ENCODE measurements at regions not wholly inside any gene's neighbourhood (a gene's known extent, or its start where the extent isn't known, plus 50 kb on each side); places are given as distances from the start of the nearest gene placed in this dataset.

DNA sequence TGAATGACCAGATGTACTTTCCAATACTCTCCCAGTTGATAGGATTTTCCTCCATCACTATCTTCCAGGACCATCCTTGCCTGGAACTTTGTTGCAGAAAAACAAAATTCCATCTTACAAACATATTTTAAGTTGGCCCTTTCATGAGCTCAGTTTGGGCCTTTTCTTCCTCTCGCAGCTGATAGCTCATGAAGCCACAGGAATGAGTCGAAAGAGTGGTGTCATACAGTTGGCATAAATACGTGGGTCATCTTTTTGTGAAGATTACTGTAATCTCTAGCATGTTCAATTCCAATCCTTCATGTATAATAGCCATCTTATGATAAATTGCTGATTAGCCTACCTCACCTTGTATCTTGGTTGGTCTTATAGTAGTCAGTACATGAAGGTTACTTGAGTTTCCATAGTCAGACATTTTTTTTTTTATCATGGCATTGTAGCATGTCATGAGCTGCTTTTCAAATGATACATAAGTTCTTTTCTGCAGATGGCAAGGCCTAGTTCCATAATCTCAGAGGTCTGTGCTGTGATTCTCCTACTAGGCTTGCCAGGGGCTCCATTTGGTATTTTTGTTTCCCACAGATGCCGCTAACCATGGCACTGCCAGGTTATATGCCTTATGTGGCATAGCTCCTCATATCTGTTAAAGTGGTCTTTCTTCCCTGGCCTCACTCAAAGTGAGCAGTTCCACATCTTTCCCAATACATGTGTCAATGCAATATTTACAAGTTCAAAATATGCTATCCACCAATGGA is 380.6 kb upstream of the DCN start:
- DNase-seq = no peak

DNA sequence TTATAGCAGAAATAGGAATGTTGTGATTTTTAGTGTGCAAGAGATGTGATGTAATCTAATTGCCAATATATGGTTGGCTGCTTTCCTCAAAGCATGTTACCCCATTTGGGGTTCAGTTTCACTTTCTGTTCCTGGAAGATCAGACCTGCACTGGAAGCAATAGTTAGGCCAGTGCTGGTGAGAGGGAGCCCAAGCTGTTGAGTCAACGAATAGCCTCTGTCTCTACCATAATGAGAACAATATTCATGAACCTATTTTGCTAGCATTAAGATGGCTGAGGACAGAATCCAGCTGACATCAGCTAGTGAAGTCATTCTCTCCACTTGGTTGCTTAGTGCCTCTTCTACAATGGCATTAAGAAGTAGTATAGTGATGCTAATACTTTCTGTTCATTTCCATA is 379.9 kb upstream of the DCN start:
- no peak for DNase-seq

DNA sequence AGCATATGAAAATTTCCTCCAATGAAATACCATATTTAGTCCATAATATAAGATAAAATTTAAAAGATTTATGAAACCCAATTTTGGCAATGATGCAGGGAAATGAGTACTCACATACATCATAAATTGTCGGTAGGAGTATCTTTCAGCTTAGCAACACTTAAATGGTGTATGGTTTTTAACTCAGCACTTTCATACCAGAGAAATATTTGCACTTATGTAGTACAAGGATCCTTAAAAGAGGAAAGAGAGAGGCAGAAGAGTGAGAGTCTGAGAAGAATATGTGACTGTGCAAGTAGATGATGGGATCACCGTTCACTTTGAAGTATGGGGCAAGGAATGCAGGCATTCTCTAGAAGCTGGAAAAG is 379.3 kb upstream of the DCN start:
- no peak for DNase-seq

DNA sequence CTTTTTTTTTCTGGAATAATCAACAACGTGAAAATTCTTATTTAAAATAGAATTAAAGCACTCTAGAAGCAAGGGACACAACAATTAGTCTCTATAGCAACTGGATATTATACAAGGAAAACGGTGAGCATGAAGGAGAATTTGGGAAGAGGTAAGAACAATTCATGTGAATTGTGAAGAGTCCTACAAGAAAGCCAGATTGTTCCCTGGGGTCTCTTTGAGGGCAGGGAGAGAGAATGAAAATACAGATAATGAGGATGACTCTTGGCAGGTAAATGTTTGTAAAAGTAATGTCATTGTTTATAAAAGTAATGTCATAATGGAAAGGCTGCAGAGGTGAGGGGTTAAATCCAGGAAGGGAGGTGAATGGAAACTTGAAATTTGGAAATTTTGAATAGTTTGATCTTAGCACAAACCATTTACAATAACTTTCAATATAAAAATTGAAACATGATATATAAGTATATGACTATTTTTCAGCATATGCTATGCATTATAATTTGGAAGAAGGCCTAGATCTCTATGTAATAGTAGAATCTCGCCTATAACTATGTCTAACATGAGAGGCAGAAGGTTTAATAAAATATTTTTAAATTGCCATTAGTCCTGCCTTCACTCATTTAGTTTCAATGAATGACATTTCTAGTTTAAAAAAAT is 378.8 kb upstream of the DCN start:
- DNase-seq = no peak

DNA sequence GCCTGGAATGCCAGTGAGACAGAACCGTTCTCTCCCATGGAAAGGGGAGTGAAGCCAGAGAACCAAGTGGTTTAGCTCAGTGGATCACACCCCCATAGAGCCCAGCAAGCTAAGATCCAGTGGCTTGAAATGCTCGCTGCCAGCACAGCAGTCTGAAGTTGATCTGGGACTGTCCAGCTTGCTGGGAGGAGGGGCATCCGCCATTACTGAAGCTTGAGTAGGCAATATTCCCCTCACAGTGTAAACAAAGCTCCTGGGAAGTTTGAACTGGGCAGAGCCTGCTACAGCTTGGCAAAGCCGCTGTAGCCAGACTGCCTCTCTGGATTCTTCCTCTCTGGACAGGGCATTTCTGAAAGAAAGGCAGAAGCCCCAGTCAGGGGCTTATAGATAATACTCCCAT is 374.3 kb upstream of the DCN start:
- no peak for DNase-seq

DNA sequence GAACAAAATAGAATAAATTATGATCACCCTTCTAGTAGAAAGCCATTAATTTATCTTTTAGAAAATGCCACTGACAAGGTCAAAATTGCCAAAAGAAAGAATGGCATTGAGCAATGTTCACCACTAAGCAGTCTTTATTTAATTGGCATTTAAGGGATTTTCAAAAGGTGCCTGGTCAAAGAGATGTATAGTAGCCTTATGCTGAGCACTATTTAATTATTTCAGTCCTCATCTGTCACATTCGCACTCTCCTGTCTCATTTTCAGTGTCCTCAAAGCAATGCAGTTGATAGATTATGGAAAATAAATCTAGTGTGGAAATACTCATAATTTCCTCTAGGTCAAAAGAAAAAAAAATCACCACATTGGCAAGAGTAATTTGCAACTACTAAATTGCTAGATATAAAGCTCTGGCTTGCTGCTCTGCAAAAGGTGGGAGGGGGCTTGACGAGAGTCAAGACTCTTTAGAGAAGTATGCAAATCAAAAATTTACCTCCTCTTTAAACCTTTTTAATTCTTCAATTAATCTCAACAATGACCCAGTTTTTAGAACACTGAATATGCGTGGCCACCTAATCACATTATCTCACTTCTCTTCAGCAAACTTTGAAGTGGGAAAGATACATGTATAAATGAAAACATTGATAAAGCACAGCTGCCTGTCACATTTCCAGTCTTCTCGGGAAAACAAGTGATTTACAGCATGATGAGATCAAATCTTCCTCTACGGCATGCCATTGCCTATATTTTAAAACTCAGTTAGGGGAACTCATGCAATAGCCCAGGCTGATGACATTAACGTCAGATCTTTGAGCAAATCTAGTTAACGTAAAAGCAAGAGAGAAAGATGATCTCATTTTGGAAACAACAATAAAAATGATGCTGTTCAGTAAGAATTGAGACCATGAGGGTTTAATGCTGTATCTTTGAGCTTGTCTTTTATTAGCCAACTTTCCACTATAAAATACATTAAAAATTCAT is 373.1 kb upstream of the DCN start:
- no peak for DNase-seq

DNA sequence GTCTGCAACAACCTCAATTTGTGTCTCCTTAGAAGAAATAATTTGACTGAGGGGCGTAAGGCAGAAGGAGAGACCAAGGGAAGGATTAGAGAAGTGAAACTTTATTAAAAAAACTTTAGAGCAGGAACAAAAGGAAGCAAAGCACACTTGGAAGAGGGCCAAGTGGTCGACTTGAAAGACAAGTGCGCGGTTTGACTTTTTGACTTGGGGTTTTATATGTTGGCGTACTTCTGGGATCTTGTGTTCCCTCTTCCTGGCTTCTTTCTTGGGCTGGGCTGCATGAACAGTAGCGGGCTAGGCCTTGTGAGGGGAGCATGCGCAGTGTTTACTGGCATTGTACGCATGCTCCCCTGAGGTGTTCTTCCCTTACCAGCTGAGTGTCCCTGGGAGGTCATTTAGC is 369.3 kb upstream of the DCN start:
- no peak for DNase-seq

DNA sequence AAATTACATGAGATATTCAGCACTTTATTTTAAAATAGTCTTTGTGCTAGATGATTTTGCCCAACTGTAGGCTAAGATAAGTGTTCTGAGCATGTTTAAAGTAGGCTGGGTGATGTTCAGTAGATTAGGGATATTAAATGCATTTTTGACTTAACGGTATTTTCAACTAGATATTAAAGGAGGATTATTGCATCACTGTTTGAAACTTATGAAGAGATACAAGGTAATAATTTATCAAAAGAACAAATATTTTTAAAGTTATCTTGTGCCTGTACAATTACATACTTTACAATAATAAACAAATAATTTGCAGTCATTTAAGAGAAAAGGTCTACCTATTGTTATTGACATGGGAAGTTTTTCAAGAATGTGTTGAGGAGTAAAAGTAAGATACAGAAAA is 368.6 kb upstream of the DCN start:
- no peak for DNase-seq

DNA sequence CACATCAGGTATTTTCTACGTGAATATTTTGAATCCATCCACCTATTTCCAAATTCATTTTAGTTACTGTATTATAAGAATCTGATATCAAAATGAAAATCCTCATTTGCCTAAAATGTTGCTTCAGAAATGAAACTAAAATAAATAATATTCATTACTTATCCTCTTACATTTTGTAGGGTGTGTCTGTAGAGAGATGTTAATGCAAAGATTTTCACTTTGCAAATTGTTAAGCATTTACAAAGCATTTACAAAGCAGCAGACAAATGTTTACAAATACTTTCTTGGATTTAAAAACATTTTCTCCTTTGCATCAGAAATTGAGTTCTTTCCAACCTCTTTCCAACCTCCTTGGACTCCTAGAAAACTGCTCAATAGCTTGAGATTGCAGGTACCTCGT is 360.0 kb upstream of the DCN start:
- no peak for DNase-seq

DNA sequence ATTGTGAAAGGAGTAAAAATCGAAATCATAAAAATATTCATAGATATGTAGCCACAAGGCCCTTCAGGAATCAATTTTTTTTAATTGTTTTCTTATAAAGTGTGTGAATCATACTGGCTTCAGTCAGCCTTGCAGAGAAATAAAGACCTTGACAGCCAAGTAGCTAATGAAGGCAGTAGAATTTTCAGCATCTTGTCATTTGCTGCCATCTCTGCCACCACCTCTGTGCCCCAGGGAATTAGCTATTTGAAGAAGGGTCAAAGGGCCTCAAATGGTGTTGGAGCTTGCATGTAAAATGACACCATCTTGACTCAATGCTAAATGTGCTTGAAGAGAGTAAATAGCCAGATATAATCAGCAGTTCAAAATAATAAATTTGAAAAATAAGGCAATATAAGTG is 359.4 kb upstream of the DCN start:
- no peak for DNase-seq

DNA sequence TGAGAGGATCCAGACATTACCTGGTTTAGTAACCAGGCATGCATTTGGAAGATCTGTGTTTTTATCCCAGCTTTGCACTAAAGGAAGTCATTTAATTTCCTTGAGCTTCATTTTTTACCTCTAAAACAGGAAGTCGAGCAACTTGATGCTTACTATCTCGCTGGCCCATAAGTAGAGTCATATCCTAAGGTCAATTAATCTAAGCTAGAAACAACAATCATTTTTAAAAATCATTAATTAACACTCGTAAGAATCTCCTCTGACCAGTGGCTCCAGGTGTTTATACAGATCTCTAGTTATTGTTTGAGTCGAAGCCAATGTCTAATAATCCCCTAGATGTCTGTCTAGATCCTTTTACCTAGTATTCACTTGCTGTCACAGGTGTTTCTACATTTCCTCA is 355.8 kb upstream of the DCN start:
- DNase-seq = no peak

DNA sequence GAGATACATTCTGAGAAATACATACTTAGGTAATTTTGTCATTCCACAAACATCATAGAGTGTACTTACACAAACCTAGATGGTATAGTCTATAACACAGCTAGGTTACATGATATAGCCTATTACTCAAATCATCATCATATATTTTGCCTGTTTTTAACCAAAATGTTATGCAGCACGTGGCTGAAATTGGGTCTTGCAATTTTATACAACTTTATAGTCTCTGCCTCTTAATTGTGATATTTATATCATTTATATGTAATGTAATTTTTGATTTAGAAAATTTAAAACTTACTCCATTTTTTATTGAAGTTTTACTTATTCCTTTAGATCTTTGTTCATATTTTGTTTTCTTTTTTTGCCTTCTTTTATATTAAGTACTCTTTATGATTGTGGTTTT is 350.7 kb upstream of the DCN start:
- no peak for DNase-seq

DNA sequence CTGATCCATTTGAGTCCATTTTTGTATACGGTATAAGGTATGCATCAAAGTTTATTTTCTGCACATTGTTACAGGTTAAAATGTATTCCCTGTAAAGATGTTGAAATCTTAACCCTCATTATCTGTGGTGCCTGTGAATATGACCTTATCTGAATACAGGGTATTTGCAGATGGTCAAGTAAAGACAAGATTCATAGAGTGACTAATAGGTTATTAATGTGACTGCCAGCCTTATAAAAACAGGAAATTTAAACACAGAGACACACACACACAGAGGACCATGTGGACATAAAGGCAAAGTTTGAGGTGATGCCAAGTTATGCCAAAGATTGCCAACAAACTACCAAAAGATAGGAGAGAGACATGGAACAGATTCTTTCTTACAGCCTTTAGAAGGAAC is 347.2 kb upstream of the DCN start:
- no peak for DNase-seq

DNA sequence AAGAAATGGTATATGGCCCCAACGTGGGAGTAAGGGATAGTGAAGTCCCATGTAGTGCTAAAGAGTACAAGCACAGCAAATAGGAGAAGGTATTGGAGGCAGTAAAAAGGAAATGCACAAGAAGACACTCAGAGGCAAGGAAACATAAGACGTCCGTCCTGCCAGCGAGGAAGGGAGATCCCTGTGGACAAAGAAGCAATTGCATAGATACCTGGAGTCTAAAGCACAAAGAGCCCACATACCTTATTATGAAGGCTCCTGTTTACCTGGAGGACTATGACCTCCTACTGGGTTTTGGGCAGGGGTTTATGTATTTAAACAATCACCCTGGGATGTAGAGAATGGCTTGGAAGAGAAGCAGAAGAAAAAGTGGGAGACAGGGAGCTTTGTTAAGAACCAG is 341.2 kb upstream of the DCN start:
- no peak for DNase-seq

DNA sequence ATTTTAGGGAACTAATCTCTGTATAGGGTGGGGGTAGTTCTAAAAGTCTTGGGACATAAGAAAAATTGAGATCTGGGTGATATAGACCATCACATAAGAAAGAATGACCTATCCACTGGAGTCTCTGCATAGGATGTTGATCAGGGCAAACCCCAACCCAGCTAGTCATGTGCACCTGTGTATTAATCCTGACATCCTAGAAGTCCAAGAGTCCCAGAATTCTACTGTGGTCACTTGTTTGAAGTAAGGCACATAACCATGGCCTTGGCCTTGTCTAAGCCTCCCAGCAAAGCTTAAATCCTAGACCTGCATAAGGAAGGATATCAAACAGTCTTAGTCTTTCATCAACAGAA is 334.1 kb upstream of the DCN start:
- no peak for DNase-seq

DNA sequence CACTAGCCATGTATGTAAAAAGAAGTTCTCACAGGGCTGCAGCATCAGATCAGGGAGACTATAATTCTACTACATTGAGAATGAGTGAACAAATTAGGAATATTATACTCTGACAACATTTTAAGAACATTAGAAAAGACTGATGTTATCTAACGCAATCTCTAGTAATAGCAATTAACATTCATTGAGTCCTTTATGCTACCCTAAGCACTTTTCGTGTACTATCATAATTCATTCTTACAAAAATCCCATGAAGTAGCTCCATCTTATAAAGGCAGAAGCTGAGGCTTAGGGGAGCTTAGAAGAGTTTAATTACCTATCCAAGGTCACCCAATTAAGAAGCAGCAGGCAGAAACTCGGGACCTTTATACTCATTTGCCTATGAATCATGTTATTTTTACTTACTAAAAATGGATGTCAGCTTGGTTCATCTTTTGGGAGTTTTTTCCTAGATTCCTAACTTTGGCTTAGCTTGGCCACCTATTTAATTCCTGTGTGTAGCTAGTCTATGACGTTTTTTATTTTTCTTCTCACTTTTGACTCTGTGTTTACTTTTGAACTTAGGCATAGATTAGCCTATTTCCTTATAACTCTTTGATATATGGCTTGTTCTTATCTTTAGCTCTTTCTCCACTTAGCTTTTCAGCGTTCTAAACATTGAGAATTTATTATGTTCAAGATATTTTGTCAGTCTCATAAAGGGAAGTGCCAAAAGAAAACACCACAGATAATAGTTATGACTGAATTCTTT is 333.5 kb upstream of the DCN start:
- DNase-seq = no peak

DNA sequence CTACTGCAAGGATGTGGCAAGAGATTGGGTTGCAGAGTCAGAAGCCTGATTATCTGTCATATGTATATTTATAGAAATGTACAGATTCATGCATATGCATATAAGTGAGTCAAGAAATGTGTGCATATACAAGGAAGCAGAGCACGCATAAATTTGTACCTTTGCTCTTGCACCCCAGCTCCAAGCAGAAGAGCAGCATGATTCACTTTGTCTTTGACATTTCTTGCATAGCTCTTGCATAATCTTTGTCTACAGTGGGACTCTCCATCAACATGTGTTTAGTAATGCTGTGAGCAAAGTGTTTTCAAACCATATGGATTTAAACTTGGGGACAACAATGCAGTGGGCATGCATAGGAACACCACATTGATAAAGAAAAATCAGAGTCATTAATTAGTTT is 330.7 kb upstream of the DCN start:
- DNase-seq = no peak

DNA sequence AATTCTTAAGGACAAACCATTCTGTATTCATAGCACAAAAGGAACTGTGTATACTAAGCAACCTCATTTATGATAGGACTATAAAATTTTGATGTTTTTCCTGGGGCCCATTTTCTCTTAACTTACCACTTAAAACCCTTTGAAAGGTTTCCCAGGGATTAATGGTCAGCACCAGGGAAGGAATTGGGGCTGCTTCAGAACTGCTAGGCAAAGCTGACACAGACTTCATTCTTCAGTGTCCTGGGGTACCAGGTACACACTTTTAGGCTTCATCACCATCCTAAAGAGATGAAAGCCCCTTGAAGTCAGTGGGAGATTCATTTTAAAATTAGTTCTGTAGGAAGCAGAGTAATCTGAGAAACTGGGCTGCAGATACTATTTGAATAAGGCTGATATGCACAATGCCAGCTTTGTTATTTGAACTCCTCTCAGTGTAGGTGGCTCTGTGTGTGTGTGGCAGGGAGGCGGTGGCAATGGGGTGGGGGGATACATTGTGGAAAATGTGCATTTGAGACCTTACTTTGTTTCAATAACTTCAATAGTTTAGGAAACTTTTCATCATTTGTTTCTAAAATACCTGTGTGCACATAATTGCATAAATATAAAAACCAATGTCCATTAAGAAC is 329.3 kb upstream of the DCN start:
- no peak for DNase-seq

DNA sequence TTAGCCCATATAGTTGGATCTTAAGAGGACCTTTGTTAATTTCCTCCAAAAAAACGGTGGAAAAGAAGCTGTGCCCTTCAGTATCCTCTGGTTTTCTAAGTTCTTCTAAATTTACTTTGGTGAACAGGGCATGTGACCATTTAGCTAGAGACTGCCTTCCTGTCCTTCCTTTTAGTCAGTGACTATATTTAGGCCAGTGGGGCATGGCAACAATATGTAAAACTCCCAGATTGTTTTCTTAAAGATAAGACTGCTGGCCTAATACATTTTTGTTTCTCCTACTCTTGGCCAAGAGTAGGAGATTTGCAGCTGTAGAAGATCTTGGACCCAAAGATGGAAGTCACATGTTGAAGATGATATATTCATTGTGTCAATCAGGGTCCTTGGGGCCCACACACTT is 325.1 kb upstream of the DCN start:
- DNase-seq = no peak

DNA sequence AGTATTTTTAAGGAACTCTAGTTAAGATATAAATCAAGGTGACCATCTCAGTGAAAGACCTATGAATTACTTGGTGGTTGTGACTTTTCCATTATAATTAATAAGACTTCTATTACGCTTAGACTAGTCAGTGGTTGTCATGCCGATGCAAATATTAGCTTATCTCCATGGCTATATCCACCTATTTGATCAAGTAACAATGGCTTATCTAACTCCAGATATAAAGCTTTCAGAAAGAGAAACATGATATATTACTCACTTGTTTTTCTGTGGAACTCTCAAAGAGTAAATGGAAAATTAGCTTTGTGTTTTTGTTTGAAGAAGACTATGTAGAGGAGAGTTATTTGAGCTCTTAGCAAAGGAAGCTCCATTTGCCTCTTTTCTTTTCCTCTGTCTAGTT is 323.8 kb upstream of the DCN start:
- DNase-seq = no peak

DNA sequence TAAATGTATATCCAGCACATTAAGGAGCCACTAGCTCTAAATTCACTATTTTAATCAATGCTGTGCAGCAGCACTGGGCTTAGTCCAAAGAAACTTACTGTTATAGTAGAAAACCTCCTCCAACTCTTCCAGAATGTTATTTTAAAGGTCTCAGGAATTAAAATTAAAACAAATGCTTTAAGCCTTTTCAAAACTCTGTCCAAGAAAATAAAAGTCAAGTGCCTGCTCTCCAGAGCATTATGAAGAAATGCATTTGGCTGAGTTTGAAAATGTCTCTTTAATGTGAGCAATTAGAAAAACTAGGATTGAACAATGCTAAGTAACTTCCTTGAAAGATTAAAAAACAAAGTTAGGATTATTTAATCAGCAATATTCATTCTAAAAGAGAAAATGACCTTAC is 322.4 kb upstream of the DCN start:
- DNase-seq = no peak

DNA sequence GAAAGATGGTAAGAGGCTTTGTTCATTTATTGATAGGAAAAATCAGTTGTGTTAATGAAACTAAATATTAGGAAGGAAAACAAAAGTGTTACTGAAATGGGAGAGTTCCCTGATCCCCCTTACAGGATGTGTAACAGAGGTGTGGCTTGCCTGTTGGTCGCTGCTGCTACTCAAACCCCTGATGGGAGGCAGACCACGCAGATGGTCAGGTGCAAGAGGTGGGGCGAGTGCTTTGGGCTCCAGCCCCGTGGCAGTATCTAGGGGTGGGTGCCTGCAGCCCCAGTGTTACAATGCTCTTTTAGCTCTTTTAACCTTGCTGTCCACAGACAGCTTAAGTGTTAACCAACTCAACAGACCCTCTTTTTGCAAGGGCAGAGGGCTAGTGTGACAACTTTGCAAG is 319.6 kb upstream of the DCN start:
- no peak for DNase-seq

DNA sequence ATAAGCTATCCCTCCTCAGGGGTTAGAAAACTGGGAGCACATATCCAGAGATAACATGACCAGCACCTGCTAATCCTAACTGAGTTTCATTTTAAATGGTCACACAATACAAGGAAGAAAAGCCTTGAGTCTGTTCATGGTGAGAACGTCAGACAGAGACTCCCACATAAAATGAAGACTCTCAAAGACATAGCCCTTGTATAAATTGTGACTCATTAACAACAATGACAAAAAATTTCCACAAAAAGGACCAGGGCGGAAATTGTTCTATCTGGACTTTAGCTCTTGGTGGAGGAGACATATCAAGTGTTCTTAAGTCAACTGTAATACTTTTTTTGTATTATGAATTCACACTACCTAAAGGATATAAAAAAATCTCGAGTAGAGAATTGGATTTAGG is 313.7 kb upstream of the DCN start:
- DNase-seq = no peak

Measured in stimulated activated CD4-positive, alpha-beta T cell treated with anti-CD3 and anti-CD28 coated beads, Interleukin-2, amount 100 ng/mL, for 24 hours (primary cell).